ENCODE measurements at regions not wholly inside any gene's neighbourhood (a gene's known extent, or its start where the extent isn't known, plus 50 kb on each side); places are given as distances from the start of the nearest gene placed in this dataset.
"Not testable (repeated sequence)": the region's sequence is repeated elsewhere in the genome, so short reads cannot be mapped to it uniquely, and the experiment has no call there.

DNA sequence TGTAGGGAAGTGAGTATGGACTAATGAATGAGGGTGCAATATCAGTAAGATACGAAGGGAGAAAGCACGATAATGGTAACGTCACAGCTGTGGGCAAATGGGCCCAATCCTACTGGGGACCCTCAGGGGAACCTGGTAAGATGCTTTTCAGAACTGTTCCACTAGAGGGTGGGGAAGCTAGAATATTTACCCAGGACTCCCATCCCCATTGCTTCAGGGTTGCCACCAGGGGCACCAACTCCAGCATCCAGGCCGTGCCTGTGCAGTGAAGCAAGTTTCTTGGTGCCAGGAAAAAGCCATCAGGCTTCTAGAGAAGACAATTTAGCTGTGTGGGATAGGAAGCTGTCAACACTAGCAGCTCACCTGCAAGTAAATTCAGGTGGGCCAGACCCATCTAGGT lies 409.3 kb downstream of the AGTPBP1 start:
- DNase-seq (ENCODE audit: low read depth), result no peak

DNA sequence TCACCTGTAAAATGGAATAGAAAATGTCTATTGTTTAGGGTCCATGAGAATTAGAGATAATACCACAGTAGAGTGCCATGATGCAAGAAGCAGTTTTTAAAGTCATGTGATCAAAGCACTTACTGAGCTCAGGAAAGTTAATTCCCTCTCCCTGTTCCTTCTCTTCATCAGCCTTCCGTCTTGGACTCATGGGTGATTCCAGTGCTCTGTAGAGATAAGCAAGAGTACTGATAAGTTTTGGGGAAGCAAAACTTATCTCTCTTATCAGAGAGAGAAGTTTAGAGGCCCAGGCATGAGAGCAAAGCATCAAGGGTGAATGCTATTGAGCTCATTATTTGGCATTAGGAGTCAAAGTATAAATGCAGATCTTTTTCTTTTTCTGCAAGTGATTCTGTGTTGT lies 410.1 kb downstream of the AGTPBP1 start:
- DNase-seq (ENCODE audit: low read depth), result no peak

DNA sequence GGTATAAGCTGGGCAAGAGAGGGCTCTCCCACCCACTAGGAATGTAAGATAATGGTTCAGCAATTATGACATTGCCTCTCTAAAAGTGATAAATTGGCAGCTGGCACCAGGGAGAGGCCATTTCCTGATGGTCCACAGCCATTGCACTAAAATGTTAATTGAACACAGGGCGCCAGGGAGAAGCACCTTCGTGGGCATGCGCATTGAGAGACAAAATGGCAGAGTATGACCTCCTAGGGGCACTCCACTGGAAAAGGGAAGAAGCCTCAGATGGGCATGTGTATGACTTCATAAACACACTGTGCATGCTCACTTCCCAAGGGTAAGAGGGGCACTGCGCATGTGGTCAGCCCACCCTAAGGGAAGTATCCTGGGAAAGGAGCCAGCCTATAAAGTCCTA lies 419.2 kb downstream of the AGTPBP1 start:
- DNase-seq (ENCODE audit: low read depth), result no peak

DNA sequence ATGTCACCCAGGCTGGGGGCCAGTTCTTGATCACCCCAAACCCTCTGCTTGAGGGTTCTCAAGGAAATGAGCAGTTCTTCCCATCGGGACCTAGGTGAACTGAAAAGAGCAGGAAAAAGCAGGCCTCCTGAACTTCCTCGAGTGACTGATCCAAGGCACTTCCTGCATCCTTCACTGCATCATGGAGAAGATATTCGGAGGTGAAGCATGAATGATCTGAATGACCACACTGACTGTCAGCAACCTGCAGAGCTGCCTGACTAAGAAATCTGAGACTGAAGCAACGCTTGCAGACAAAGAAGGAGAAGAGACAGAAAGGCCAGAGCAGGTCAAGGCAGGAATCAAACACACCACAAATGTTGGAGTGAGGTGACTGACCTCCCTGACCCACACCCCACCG lies 420.2 kb downstream of the AGTPBP1 start:
- no peak for DNase-seq (ENCODE audit: low read depth)

DNA sequence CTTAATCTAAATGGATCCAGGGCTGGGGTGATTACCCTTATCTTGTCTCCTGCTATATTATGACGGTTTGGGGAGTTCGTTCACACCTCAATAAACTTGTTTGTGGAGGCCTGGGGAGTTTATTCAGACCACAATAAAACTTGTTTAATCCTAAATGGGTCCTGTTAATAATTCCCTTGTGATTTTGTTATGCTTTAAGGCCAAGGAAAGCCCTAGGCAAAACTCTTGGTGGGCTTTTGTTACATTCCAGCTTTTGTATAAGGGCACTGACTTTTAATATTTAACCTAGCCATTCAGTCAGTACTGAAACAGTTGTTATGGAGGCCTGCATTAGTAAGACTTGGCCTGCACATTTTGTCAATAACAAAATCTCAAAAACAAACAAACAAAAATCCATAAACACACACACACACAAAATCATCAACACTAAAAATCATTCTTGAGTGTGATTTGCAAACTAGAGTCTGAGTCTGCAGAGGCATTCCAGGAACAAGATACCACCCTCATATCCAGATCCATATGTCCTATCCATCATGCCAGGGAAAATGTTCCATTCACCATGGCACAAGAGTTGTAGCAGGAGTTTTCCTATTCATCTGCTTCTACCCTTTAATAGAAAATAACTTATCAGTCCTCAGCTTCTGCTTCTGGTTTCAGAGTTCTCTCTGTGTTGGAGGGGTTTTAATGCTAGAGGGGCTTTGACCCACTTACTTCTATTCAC lies 421.7 kb downstream of the AGTPBP1 start:
- DNase-seq (ENCODE audit: low read depth), result no peak

DNA sequence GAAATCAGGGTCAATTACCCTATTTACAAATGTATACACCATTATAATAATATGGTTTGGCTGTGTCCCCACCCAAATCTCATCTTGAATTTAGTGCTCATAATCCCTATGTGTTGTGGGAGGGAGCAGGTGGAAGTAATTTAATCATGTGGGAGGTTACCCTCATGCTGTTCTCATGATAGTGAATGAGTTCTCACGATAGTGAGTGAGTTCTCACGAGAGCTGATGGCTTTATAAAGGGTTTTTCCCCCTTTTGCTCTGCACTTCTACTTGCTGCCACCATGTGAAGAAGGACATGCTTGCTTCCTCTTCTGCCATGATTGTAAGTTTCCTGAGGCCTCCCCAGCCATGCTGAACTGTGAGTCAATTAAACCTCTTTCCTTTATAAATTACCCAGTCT lies 426.2 kb downstream of the AGTPBP1 start:
- not testable (repeated sequence) for DNase-seq (ENCODE audit: low read depth)

DNA sequence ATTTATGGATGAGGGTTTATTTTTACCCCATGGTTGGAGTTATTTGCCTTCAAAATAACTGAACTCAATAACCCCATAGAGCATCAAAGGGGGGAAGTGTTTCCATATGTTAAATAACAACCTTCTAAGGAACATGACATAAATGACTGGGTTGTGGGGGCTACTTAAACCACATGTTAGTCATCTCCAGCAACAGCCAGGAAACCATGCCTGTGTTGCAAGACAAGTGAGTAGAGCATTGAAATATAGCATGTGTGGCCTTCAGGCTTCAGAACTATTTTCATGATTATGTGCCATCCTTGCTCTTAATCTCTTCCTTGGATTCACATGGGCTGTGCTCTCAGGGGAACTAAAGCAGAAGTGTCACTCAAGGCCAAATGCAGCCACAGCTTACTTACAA lies 431.2 kb downstream of the AGTPBP1 start:
- no peak for DNase-seq (ENCODE audit: low read depth)

DNA sequence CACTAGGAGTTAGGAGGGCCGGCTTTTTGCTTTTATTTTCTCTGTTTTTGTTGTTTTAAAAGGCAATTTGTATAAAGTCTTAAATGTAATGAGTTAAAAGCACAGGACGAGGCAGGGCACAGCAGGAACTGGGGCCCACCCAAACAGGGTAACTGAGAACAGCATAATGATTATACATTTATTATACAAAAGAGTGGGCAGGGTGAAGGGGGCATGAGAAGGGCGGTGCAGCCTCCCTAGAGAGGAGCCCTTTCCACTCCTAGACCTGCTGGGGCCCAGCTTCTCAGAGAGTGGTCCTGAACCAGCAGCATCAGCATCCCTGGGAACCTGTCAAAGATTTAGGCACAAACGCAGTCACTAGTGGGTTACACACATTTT lies 438.0 kb downstream of the AGTPBP1 start:
- no peak for DNase-seq (ENCODE audit: low read depth)

DNA sequence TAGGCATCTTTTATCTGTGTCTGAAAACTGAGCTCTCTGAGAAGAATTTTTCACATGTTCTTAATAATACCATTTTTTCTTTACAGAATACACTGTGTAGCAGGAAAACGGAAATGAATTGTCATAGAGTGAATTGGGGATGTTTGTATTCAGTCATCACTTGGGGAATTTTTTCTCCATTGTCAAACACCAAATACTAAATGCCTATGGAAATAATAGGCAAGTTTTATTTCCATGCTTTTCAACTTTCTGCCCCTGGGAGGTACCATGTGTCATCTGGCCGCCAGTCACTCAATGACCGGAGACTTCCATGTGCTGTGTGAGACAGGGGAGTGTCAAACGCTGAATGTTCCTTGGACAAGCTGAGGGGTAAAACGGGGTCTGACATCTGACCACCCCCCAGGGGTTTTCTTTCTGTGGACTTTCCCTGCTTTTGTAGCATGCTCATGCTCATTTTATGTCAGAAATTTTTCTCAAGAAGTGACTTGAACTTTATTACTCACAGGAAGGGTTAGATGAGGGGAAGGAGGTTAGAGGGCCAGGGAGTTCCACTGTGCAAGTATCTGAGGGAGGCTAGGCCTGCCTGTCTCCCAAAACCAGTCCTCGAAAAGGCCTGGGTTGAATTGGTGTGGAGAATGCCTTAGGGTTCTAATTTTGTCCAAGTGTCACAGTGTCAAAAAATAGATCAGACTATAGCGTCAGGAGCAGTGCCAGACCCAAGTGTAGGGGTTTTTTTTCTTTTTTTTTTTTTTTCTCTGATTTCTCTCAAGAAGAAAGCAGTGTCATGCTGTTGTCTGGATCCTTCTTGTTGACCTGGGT lies 438.6 kb downstream of the AGTPBP1 start:
- no peak for DNase-seq (ENCODE audit: low read depth)

DNA sequence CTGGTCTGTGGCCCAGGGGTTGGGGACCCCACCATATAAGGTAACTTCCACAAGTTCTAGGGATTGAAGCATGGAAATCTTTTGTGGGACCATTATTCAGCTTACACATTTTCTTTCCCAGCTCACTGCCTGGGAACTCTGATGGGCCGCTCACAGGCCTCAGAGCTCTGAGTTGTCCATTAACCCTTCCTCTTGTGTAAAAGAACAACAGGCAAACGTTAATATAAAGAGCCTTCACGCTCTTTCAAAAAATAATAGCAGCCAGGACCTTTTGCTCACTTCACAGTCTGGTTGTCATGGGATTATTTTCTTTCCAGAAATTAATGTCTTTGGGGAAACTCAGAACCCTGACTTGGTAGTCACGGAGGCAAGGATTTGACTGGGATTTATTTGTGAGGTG lies 443.3 kb downstream of the AGTPBP1 start:
- no peak for DNase-seq (ENCODE audit: low read depth)

DNA sequence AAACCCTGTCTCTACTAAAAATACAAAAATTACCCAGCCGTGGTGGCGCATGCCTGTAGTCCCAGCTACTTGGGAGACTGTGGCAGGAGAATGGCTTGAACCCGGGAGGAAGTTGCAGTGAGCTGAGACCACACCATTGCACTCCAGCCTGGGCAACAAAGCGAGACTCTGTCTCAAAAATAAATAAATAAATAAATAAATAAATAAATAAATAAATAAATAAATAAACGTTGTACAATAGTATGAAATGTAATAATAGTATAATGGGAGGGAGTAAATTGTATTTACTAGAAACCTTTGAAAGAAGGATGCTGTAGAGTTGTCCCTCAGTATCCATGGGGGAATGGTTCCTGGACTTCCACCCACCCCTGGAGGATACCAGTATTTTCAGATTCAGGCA lies 446.5 kb downstream of the AGTPBP1 start:
- DNase-seq (ENCODE audit: low read depth), result not testable (repeated sequence)

DNA sequence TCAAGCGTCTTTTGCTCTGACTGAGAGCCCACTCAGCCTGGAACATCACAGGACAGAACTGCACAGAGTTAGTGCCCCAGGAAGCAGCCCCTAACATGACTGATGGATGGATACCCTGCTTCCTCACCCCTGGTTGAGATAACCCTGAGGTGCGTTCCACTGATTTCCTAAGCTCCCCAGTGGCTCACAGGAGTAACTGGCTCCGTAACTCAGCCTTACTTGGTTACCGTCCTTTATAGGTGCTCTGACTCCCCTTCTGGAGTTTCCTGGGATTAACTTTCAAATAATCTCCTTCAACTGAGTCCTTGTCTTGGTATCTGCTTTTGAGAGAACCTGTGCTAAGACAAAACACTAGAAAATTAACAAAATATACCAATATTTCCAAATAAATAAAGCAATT lies 449.5 kb downstream of the AGTPBP1 start:
- DNase-seq (ENCODE audit: low read depth), result no peak

DNA sequence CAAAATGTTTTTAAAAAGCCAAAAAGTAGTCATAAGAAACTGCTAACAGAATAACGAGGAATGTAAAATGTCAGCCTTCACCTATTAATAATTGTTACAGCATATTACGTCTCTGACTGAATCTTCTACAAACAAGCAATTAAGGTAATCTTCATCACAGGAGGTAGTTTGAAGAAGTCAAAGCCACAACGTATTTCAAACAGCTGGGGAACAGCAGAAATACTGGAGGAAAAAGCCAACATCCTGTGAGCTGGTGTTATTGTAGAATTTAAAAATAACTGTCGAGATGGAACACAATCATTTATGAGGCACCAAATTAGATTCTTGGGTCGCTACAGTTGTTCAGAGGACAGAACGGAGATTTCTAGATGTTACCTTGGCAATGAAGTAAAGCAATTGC lies 450.5 kb downstream of the AGTPBP1 start:
- no peak for DNase-seq (ENCODE audit: low read depth)

DNA sequence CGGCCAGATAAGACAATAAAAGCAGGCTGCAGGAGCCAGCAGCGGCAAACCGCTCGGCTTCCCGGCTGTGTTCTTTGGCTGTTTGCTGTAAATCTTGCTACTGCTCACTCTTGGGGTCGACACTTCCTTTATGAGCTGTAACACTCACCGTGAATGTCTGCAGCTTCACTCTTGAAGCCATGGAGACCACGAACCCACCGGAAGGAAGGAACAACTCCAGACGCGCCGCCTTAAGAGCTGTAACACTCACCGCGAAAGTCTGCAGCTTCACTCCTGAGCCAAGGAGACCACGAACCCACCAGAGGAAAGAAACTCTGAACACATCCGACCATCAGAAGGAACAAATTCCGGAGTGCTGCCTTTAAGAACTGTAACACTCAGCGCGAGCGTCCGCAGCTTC lies 451.7 kb downstream of the AGTPBP1 start:
- no peak for DNase-seq (ENCODE audit: low read depth)

DNA sequence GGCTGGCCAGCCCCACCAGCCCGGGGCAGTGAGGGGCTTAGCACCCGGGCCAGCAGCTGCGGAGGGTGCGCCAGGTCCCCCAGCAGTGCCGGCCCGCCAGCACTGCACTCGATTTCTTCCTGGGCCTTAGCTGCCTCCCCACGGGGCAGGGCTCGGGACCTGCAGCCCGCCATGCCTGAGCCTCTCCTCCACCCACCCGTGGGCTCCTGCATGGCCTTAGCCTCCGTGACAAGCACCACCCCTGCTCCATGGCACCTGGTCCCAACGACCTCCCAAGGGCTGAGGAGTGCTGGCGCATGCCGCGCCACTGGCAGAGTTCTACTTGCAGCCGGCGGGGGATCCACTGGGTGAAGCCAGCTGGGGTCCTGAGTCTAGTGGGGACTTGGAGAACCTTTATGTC lies 452.6 kb downstream of the AGTPBP1 start:
- no peak for DNase-seq (ENCODE audit: low read depth)

DNA sequence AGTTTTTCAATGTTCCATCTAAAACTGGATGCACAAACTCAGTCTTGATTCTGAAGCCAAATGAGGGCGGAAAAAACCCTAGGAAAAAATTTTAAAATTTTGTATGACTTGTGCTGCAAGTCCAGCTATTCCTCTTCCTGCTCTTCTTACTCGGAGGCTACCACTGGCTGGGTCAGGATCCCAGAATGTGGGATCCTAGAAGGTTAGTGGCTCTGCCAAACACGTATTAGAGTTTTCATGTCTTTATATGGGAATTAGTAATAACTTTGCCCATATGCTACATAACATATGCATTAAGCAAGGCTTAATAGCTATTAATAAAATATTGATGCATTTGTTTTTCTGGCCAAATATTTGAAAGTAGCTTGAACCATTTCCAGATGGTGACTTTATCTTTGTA lies 458.3 kb downstream of the AGTPBP1 start:
- no peak for DNase-seq (ENCODE audit: low read depth)

DNA sequence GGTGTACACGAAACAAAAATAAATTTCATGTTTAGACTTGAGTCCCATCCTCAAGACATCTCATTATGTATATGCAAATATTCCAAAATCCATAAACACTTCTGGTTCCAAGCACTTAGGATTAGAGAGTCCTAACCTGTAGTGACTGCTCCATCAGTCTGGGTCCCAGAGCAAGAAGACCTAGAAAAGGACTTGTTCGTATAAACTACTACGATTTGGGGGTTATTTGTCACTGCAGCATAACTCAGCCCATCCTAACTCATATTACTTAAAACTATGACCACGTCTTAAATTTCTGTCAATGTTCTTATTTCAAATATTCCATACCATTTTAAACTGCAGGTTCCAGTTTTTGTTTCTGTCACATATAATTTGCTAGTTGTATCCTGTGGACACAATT lies 463.0 kb downstream of the AGTPBP1 start:
- DNase-seq (ENCODE audit: low read depth), result no peak

DNA sequence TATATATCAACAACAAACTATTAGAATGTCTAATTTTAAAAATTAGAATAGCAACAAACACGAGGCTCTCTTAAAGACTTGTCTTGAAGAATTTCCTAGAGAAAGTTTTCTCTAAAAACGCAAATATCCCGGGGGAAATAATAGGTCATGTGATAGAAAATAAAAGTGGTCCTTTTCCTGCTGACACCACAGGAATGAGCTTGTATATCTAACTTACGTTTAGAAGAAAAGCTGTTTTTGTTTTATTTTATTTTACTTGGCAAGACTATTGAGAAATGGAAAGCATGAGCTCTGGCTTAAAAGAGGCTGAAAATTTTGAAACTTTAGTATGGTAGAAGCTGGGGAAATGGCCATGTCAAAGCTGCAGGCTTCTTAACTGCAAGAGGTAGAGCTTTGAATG lies 465.0 kb downstream of the AGTPBP1 start:
- DNase-seq (ENCODE audit: low read depth), result no peak

DNA sequence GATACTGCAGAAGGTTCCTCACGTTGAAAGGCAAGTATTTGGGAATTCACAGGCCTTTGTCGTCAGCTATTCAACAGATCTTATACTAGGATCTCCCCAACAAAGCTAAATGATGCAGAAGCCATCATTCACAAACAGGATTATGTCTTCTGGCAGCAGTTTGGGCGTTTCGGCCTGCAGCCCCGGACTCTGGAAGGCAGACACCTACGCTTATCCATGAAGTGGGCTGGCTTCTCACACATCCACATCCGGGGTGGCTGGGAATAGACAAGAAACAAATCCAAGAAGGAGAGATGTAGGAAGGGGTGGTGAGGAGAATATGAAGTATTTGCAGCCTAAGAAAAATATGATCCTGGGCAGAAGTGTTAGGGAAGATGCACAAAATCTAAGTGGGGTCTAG lies 471.9 kb downstream of the AGTPBP1 start:
- DNase-seq (ENCODE audit: low read depth), result no peak

DNA sequence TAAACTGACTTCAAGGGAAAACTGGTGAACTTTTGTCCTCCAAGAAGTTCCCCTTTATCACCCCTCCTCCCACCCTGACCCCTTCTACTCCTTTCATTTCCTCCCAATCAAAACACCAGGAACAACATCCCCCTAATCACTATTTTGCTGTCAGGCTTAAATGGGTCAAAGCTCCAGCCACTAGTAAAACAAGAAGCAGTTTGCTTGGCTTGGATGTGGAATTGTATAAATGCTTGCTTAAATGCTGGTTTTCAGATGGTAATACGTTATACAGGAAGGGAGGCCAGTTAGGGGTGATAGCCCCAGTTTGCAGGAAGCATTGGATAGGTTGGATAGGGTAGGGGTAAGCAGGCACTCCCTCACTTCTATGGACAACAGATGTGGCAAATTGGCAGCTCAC lies 473.6 kb downstream of the AGTPBP1 start:
- no peak for DNase-seq (ENCODE audit: low read depth)

DNA sequence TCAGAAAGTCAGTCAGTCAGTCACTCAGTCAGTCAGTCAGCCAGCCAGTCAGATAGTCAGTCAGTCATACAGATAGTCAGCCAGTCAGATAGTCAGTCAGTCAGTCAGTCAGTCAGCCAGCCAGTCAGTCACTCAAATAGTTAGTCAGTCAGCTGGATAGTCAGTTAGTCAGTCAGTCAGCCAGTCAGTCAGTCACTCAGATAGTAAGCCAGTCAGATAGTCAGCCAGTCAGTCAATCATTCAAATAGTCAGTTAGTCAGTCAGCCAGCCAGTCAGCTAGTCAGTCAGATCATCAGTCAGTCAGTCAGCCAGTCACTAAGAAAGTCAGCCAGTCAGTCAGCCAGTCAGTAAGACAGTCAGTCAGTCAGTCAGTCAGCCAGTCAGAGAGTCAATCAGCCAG lies 477.1 kb downstream of the AGTPBP1 start:
- no peak for DNase-seq (ENCODE audit: low read depth)

DNA sequence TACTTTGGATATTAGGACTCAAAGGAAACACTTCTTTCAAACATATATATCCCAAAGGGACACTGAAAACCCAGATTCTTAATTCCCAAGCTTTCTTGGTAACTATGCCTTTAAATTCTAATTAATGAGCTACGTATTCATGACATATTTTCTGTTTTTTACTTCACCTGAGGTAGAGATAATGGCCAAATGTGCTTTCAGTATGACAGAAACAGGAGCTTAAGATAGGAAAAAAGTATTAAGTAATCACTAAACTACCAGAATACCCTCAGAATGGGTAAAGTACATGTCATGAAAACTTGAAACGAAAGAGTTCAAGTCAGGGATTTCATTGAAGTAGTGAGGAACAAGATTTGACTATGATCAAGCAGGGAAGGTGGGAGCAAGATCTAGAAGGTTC lies 478.5 kb downstream of the AGTPBP1 start:
- DNase-seq (ENCODE audit: low read depth), result no peak

DNA sequence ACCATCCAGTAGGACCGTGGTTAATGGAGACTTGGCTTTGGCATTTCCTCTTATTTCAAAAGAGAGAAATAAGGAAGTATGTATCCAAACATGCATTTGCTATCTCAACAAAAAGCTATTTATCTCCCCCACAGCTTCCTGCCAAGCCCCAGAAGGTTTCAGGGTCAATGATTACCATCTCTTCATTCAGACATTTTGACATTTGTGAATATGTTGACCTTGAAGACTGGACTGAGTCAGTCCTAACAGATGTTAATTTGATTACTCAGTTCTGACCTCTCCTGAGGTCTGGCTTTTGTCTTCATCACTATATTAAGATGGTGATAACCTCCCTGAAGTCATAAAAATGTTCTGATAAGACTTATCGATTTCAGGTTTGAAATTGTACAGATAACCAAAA lies 479.4 kb downstream of the AGTPBP1 start:
- DNase-seq (ENCODE audit: low read depth), result no peak

All from forelimb muscle (tissue), 1 donor.